DOHH2 (cell line): ENCODE measurements at regions not wholly inside any gene's neighbourhood (a gene's known extent, or its start where the extent isn't known, plus 50 kb on each side); places are given as distances from the start of the nearest gene placed in this dataset.

Experiments used
- EZH2phosphoT487 ChIP-seq: fragments of 200-600 bp; sonication (generic); IDR thresholded peaks from 2 replicates; pipeline ENCODE4 v1.6.1; 2017; ENCODE audit warnings: borderline replicate concordance, mild to moderate bottlenecking, antibody characterized with exemption, low read length, moderate library complexity, mixed read lengths
- TF ChIP-seq, protein P1 (sequence below): fragments of 200-600 bp; sonication (generic); IDR thresholded peaks from one replicate; pipeline ENCODE4 v1.5.1; 2014; ENCODE audit warnings: antibody characterized with exemption, mild to moderate bottlenecking, low read depth, low read length; ENCODE audit not compliant: poor library complexity, severe bottlenecking

DNA sequence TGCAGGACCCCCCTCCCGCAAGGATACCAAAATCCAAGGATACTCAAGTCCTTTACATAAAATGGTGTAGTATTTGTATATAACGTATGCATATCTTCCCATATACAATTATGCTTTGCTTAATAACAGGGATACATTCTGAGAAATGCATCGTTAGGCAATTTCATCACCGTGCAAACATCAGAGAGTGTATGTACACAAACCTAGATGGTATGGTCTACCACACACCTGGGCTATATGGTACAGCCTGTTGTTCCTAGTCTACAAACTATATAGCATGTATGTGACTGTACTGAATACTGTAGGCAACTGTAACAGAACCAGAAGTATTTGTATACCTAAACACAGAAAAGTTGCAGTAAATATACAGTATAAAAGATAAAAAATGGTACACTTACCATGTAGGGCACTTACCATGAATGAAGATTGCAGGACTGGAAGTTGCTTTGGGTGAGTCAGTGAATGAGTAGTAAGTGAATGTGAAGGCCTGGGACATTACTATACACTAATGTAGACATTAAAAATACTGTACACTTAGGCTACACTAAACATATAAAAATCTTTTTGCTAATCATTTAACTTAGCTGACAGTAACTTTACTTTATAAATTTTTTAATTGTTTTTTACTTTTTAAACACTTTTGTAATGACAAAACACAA lies 141.1 kb downstream of the SLC41A2 start:
- TF ChIP-seq, protein P1, sequence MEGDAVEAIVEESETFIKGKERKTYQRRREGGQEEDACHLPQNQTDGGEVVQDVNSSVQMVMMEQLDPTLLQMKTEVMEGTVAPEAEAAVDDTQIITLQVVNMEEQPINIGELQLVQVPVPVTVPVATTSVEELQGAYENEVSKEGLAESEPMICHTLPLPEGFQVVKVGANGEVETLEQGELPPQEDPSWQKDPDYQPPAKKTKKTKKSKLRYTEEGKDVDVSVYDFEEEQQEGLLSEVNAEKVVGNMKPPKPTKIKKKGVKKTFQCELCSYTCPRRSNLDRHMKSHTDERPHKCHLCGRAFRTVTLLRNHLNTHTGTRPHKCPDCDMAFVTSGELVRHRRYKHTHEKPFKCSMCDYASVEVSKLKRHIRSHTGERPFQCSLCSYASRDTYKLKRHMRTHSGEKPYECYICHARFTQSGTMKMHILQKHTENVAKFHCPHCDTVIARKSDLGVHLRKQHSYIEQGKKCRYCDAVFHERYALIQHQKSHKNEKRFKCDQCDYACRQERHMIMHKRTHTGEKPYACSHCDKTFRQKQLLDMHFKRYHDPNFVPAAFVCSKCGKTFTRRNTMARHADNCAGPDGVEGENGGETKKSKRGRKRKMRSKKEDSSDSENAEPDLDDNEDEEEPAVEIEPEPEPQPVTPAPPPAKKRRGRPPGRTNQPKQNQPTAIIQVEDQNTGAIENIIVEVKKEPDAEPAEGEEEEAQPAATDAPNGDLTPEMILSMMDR = no peak
- TF ChIP-seq EZH2phosphoT487 = no peak
